Endothelial cell of umbilical vein (primary cell): ENCODE measurements at regions not wholly inside any gene's neighbourhood (a gene's known extent, or its start where the extent isn't known, plus 50 kb on each side); places are given as distances from the start of the nearest gene placed in this dataset.

Source experiments
- BruUV-seq: library from RNA; stranded (reverse); fragments of 400-500 nt; replicated peaks from 2 replicates; lab custom pipeline; 2021; lab: Mats Ljungman, UMichigan
- CTCF ChIA-PET: fragments of 300-600, 350-600 bp; sonication (Branson Sonifier 250); formaldehyde crosslinking; loops from one replicate; lab custom pipeline; 2021; ENCODE audit warnings: antibody characterized with exemption, inconsistent platforms; lab: Charles Lee
- POLR2A ChIA-PET: fragments of 300-600, 350-600 bp; sonication (Branson Sonifier 250); formaldehyde crosslinking; loops from one replicate; lab custom pipeline; 2021; ENCODE audit warnings: antibody characterized with exemption, inconsistent platforms; lab: Charles Lee
- DNase-seq: peaks from one replicate; pipeline ENCODE4 v3.0.0-alpha.2; 2011; ENCODE audit warnings: low read depth, low spot score
- FAIRE-seq: peaks from 2 replicates; lab custom pipeline; 2011; peaks lifted over from hg19 to GRCh38; lab: Jason Lieb, UNC
- H2AFZ ChIP-seq: 2 replicates; pipeline ENCODE4 v1.6.0; 2012; ENCODE audit warnings: low read depth, low read length, control low read depth, inconsistent platforms
- H3K27ac ChIP-seq: 2 replicates; pipeline ENCODE4 v1.5.1; 2011; ENCODE audit warnings: low read depth, mild to moderate bottlenecking, control low read depth, low read length, moderate library complexity; ENCODE audit not compliant: insufficient read depth
- H3K27me3 ChIP-seq, 2 experiments: 2 replicates each; pipeline versions ENCODE4 v1.6.0 to v1.6.1; 2011; ENCODE audit warnings: low read length in 2 of 2, mixed read lengths in 1 of 2; ENCODE audit not compliant: control insufficient read depth in 2 of 2, insufficient read depth in 2 of 2
- H3K36me3 ChIP-seq, 2 experiments: 2 replicates in 1 of 2; 3 replicates in 1 of 2; pipeline ENCODE4 v1.5.1; 2011; ENCODE audit warnings: low read length in 2 of 2, mild to moderate bottlenecking in 1 of 2, moderate library complexity in 1 of 2; ENCODE audit not compliant: control insufficient read depth in 2 of 2, insufficient read depth in 2 of 2; ENCODE audit errors: extremely low read depth in 1 of 2
- H3K4me1 ChIP-seq: 3 replicates; pipeline ENCODE4 v1.5.1; 2011; ENCODE audit warnings: mild to moderate bottlenecking, low read length; ENCODE audit not compliant: control insufficient read depth, insufficient read depth; ENCODE audit errors: extremely low read depth
- H3K4me2 ChIP-seq: 2 replicates; pipeline ENCODE4 v1.6.1; 2011; ENCODE audit warnings: low read length, control low read depth, mixed read lengths; ENCODE audit not compliant: insufficient read depth
- H3K4me3 ChIP-seq, 3 experiments: fragments of 200-600 bp in 1 of 3; sonication (generic), shearing (Covaris generic) in 1 of 3; replicated peaks in 1 of 3; 2 replicates each; pipeline ENCODE4 v1.5.1; 2011 to 2016; ENCODE audit warnings: control low read depth in 3 of 3, low read length in 3 of 3, mild to moderate bottlenecking in 2 of 3, inconsistent platforms in 1 of 3, low read depth in 1 of 3, moderate library complexity in 1 of 3; ENCODE audit not compliant: insufficient read depth in 1 of 3
- H3K79me2 ChIP-seq: 2 replicates; pipeline ENCODE4 v1.6.0; 2012; ENCODE audit warnings: low read length, inconsistent platforms; ENCODE audit not compliant: control insufficient read depth, insufficient read depth
- H3K9ac ChIP-seq: replicated peaks from 2 replicates; pipeline ENCODE3; 2011; ENCODE audit warnings: low read length, control low read depth; ENCODE audit not compliant: insufficient read depth; ENCODE audit errors: extremely low read depth
- H3K9me1 ChIP-seq: replicated peaks from 3 replicates; pipeline ENCODE4 v1.6.0; 2011; ENCODE audit warnings: mild to moderate bottlenecking, low read length; ENCODE audit not compliant: control insufficient read depth, insufficient read depth; ENCODE audit errors: extremely low read depth
- H3K9me3 ChIP-seq: replicated peaks from 2 replicates; pipeline ENCODE4 v1.5.1; 2012; ENCODE audit warnings: low read length, inconsistent platforms; ENCODE audit not compliant: control insufficient read depth, insufficient read depth
- H4K20me1 ChIP-seq: replicated peaks from 2 replicates; pipeline ENCODE3; 2011; ENCODE audit warnings: mild to moderate bottlenecking, low read length; ENCODE audit not compliant: control insufficient read depth, insufficient read depth; ENCODE audit errors: extremely low read depth
- CTCF ChIP-seq, 2 donors: IDR thresholded peaks; 1 replicate in 1 of 2; 2 replicates in 1 of 2; pipeline ENCODE4 v1.5.1; 2011; ENCODE audit warnings: low read length in 2 of 2, mild to moderate bottlenecking in 2 of 2, moderate library complexity in 2 of 2, control low read depth in 1 of 2, inconsistent platforms in 1 of 2, low read depth in 1 of 2; ENCODE audit not compliant: insufficient read depth in 1 of 2; ENCODE audit errors: extremely low read depth in 1 of 2
- EZH2 ChIP-seq: IDR thresholded peaks from 2 replicates; pipeline ENCODE4 v1.6.1; 2012; ENCODE audit warnings: borderline replicate concordance, low read depth, mild to moderate bottlenecking, moderate library complexity, low read length, inconsistent platforms; ENCODE audit not compliant: severe bottlenecking
- FOS ChIP-seq: IDR thresholded peaks from 2 replicates; pipeline ENCODE4 v1.6.1; 2011; ENCODE audit warnings: mild to moderate bottlenecking, low read length, moderate library complexity, borderline replicate concordance; ENCODE audit not compliant: insufficient read depth
- GATA2 ChIP-seq: IDR thresholded peaks from 2 replicates; pipeline ENCODE4 v1.7.0; 2011; ENCODE audit warnings: low read depth, mild to moderate bottlenecking, moderate library complexity, mixed read lengths, low read length; ENCODE audit not compliant: insufficient read length, insufficient read depth
- JUN ChIP-seq: IDR thresholded peaks from 2 replicates; pipeline ENCODE4 v1.6.1; 2011; ENCODE audit warnings: borderline replicate concordance, low read depth; ENCODE audit not compliant: insufficient read length, insufficient read depth
- MAX ChIP-seq: IDR thresholded peaks from 2 replicates; pipeline ENCODE4 v1.6.1; 2011; ENCODE audit not compliant: insufficient read depth, insufficient read length
- MYC ChIP-seq: IDR thresholded peaks from one replicate; pipeline ENCODE4 v1.6.1; 2011; ENCODE audit warnings: mild to moderate bottlenecking, low read depth, low read length
- POLR2A ChIP-seq: IDR thresholded peaks from 2 replicates; pipeline ENCODE4 v1.6.1; 2012; ENCODE audit warnings: low read depth, mild to moderate bottlenecking, control low read depth, low read length
- POLR2AphosphoS5 ChIP-seq: IDR thresholded peaks from 2 replicates; pipeline ENCODE4 v1.6.1; 2012; ENCODE audit warnings: low read depth, mild to moderate bottlenecking, control low read depth, low read length, moderate library complexity; ENCODE audit not compliant: insufficient read depth
- dilution Hi-C: fragments of 300-500 bp; cut with MboI; formaldehyde crosslinking; loops from one replicate; pipeline ENCODE4 v1.15.0; 2019; ENCODE audit warnings: low sequenced_read_pairs; ENCODE audit not compliant: extremely low pct_ligation_motif_present
- intact Hi-C: fragments of 100-400 bp; cut with micrococcal nuclease; formaldehyde crosslinking; loops from one replicate; pipeline ENCODE4 v1.10.0; 2022

GRCh38 chr18:67794521-67794920, 278.0 kb upstream of the DSEL start:
- Histone ChIP-seq H3K27ac (no peak overlapping the region), H4K20me1 (no peaks in the 10 kb centered on the region), H3K79me2 (no peaks in the 10 kb centered on the region), H3K4me2 (no peak overlapping the region), H3K27me3 (no peaks in the 10 kb centered on the region), H3K9me3 (no peaks in the 10 kb centered on the region), H3K9me1 (no peaks in the 10 kb centered on the region), H3K36me3 (no peaks in the 10 kb centered on the region), H3K4me3 (no peak overlapping the region), H2AFZ (no peak overlapping the region), H3K4me1 (no peaks in the 10 kb centered on the region), H3K9ac (no peak overlapping the region)
- dilution Hi-C loops (no loop called here), intact Hi-C loops (no loop called here)
- FAIRE-seq (no peak), DNase-seq (no peak)
- ChIA-PET CTCF (no interaction called here), POLR2A (no interaction called here)
- no TSS peak for BruUV-seq
- TF ChIP-seq POLR2A, result no peak
- no peak for TF ChIP-seq MAX
- TF ChIP-seq POLR2AphosphoS5, result no peak
- no peak for TF ChIP-seq JUN
- TF ChIP-seq EZH2, result no peak
- no peak for TF ChIP-seq FOS
- no peak for TF ChIP-seq GATA2
- no peak for TF ChIP-seq MYC
- TF ChIP-seq CTCF (IDR thresholded peaks at IDR 0.05; ENCODE audit: extremely low read depth in 1 of 2, insufficient read depth in 1 of 2, low read depth in 1 of 2, low read length in 2 of 2), result no peak
